RCC 7860 (cell line): ENCODE measurements at regions not wholly inside any gene's neighbourhood (a gene's known extent, or its start where the extent isn't known, plus 50 kb on each side); places are given as distances from the start of the nearest gene placed in this dataset.

Experiments
- DNase-seq: peaks from one replicate; pipeline ENCODE4 v3.0.0-alpha.2; 2015; ENCODE audit warnings: low spot score
- FAIRE-seq: peaks from 2 replicates; lab custom pipeline; 2012; peaks lifted over from hg19 to GRCh38; lab: Jason Lieb, UNC

- DNase-seq (no peak), FAIRE-seq (no peak)
These were observed 103.4 kb upstream of the SLC22A23 start for GRCh38 chr6:3560211-3560610.

DNA sequence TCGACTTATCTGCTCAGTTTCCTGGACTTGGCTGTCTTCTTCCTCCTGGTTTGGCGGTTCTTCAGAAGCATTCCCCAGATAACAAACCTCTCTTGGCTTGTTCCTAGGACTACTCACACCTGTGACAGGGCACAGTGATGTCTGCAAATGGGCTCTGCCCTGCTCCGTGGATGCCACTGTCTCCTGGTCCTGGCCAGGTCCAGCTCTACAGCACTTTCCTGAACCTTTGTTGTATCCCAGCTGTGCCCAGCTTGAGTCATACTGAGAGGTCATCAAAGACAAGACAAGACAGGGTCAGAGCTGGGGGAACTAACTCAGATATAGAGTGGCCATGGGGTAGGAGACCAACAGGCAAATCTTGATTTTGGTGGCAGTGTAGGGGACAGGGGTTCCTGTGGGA lies 102.7 kb upstream of the SLC22A23 start:
- DNase-seq (no peak), FAIRE-seq (no peak)

GRCh38 chr6:3557336-3557735 lies 100.5 kb upstream of the SLC22A23 start:
- no peak for FAIRE-seq
- DNase-seq: no peak

- FAIRE-seq: no peak
- DNase-seq: no peak
These were observed 96.4 kb upstream of the SLC22A23 start for GRCh38 chr6:3553254-3553653.

DNA sequence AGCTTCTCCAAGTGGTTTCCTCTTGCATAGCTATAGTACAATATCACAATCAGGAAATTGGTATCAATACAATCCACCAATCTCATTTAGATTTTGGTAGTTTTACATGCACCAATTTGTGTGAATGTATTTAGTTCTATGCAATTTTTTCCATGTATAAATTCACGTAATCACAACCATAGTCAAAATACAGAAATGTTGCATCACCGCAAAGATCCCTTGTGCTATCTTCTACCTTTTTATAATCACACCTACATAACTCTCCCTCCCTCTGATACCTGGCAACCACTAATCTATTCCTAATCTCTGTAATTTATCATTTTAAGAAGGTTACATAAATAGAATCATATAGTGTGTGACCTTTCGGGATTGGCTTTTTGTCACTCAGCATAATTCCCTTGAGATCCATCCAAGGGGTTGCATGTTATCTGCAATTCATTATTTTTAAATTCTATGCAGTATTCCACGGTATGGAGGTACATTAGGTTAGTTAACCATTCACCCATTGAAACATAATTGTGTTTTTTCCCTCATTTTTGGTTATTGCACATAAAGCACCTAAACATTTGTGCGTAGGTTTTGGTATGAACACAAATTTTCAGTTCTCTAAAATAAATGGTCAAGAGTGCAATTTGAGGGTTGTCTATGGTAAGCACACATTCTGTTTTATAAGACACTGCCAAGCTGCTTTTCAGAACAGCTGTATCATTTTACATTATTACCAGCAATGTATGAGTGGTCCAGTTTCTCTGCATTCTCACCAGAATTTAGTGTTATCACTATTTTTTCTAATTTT lies 95.1 kb upstream of the SLC22A23 start:
- FAIRE-seq (no peak), DNase-seq (no peak)

DNA sequence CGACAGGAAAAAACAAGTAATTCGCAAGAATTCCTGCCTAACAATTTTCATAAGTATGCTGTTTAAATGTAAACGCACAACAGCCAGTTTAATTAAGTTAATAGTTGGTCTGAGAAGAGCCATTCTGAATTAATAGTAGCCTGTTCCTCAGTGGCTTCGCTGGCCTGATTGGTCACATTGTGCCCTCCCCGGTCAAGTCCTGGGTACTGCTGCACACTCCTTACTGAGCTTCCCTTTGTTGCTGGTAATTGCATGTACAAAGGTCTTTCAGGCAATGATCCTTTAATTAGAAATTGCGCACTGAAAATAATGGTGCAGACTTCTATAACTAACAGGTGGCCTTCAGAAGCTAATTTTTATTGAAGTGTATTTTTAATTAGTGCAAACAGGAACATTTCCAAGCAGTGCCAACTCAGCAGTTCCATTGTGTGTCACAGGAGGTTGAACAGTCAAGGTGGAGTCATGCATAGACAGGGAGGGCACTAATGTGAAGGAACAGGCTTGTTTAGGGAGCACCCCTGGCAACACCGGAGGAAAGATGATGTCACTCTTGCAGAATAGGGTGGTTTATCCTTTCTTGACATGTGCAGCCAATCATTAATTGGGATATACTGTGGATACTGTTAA lies 92.6 kb upstream of the SLC22A23 start:
- DNase-seq (no peak), FAIRE-seq (no peak)

GRCh38 chr6:3546121-3546520 lies 89.3 kb upstream of the SLC22A23 start:
- DNase-seq: no peak
- FAIRE-seq: no peak

GRCh38 chr6:3545156-3545555 lies 88.3 kb upstream of the SLC22A23 start:
- FAIRE-seq (no peak), DNase-seq (no peak)

DNA sequence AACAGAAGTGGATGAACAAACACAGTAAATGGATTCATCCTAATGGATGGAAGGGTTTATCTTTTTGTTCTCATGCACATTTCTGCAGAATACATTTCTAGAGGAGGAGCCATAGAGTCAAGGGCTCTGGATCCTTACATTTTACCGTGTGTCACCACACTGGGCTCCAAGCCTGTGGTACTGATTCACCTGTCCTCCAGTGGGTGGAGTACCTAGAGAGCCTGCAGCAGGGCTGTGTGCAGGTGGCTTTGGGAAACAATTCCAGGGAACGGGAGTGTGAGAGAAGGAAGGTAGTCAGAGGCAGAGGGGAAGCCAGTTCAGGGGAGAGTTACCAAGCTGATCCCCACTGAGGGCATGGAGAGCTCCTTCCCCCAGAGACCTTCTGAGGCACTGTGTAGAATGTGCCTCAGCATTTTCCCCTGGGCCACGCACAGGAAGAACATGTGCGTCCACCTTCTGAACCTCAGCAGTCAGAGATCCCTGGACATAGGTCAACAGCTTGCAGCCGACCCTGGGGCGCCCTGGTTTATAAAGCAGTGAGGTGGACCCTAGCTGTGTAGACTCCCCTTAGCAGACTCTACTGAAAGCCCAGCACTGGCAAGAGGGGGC lies 85.3 kb upstream of the SLC22A23 start:
- DNase-seq (no peak), FAIRE-seq (no peak)

DNA sequence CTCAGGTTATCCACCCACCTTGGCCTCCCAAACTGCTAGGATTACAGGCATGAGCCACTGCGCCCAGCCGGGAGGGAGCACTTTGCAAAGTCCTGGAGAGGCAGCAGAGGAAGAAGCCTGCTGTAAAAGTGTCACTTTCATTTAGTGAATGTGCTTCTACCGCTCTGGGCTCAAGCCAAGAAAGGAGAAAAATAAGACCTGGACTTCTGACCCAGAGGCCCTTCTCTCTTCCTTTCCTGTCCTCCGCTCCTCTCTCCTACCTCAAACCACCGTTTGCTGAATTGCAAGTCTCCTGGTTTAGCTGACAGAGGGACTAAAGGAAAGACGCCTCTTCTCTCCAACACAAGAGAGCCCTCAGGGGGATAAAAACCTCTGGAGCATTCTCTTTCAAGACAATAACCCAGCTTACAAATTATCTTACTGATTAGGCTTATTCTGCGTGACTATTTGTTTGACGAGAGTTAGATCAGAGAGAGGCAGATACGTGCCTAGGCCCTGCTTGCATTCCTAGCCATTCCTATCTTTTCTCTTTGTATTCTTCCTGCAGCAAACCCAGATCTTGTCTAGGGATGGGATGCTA lies 84.2 kb upstream of the SLC22A23 start:
- DNase-seq (no peak), FAIRE-seq (no peak)

DNA sequence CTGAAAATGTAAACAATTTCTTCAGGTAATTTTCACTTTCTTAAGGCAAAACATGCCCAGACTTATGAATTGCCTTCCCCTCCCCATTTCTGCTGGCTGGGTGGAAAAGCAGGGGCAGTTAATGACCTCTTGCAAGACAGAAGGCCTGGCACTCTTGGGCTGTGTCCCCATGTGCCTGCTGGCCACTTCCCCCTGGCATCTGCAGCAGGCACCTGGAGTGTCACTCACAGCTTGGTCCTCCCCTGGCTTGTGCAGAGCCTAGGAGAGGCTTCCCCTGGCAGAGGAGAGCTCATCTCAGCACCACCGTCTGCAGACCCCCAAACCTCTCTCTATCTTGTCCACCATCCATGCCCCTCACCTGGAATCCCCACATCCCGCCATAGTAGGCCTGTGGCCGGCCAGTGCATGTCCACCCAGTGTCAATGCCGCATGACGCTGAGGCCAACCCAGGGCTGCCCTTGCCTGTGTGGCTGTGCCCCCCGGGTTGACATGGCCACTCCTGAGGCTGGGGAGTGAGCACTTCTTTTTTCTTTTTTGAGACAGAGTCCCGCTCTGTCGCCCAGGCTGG lies 83.5 kb upstream of the SLC22A23 start:
- no peak for FAIRE-seq
- DNase-seq: no peak

GRCh38 chr6:3538536-3538935 lies 81.7 kb upstream of the SLC22A23 start:
- FAIRE-seq (no peak), DNase-seq (no peak)

GRCh38 chr6:3536901-3537300 lies 80.1 kb upstream of the SLC22A23 start:
- FAIRE-seq: no peak
- DNase-seq: no peak

- FAIRE-seq (no peak), DNase-seq (no peak)
These were observed 79.1 kb upstream of the SLC22A23 start for GRCh38 chr6:3535776-3536435.

DNA sequence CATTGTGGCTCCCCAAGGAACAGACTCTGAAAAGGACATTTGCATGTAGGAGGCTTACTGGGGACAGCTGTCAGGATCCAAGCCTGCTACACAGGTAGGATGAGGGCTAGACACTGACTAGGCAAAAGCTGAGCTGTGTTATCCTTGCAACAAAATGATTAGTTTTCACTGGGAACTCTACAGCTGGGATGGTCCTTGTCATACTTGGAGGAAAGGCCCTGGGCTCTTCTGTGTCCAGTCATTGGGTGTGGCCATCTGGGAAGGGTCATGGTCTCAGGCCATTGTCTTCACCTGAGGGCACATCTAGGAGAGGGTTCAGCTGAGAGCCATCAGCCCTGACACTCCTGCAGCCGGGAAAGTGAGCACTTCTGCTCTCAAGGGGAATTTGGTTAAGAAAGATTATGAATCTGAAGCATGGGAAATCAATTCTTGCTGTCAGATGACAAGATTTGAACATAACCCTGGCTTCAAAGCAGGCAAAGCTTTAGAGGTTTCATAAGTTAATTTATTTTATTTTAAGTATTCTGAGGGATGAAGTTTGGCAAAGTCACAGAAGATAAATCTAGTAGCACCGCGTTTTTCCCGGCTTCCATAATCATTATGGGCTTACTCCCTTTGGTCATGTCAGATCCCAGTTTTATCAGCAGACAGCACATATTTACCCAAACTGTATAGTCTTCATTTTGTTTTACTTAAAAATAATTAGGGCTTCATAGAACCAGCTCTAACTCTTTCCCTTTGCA lies 78.4 kb upstream of the SLC22A23 start:
- no peak for DNase-seq
- FAIRE-seq: no peak

DNA sequence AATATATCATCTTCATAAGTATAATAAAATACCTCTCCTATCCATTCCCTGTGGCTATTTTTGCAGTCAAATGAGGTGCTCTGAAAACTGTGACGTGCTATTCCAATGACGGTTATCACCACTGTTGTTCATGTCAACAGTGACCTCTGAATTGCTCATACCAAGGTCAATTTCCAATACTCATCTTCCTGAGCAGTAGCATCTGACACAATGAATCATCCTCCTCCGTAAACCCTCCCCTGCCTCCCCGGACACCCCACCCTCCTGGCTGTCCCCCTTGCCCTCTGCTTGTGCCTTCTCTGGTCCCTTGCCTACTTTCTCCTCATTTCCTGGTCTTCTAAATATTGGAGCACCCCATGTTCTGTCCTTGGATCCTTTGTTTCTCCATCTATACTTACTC lies 77.7 kb upstream of the SLC22A23 start:
- DNase-seq: no peak
- no peak for FAIRE-seq

DNA sequence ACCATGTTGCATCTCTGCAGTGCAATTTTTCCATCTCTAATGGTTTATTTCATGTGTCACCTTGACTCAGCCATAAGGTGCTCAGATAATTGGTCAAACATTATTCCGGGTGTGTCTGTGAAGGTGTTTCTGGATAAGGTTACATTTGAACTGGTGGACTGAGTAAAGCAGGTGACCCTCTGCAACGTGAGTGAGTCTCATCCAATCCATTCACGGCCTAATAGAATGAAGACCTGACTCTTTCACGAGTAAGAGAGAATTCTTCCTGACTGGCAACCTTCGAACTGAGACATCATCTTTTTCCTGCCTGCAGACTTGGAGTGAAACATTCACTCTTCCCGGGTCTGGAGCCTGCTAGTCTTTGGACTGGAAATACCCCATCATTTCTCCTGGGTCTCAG lies 77.1 kb upstream of the SLC22A23 start:
- DNase-seq: no peak
- no peak for FAIRE-seq

GRCh38 chr6:3532296-3532916 lies 75.6 kb upstream of the SLC22A23 start:
- FAIRE-seq (no peak), DNase-seq (no peak)

GRCh38 chr6:3531481-3531880 lies 74.6 kb upstream of the SLC22A23 start:
- DNase-seq: no peak

DNA sequence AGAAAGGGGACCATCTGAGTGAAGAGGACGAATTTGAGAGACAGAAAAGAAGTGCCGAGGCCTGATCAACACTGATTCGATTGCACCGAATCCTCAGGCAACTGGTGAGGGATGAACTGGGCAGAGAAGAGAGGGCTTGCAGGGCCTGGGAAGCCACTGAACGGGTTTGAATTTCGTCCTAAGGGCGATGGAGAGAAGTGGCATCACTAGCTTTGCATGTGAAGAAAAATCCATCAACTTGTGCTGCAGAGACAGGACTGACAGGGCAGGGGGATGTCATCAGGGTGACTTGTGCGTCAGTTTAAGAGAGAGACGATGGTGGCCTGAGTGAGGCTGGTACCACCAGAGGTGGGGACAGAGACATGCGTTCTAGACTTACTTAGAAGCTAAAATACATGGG lies 73.7 kb upstream of the SLC22A23 start:
- DNase-seq (no peak), FAIRE-seq (no peak)

More at GRCh38 chr6:3531481-3531880, 74.6 kb upstream of the SLC22A23 start:
- no peak for FAIRE-seq
